CD1c-positive myeloid dendritic cell (primary cell): ENCODE measurements at regions not wholly inside any gene's neighbourhood (a gene's known extent, or its start where the extent isn't known, plus 50 kb on each side); places are given as distances from the start of the nearest gene placed in this dataset.

Experiments
- DNase-seq: peaks from one replicate; pipeline ENCODE4 v3.0.0-alpha.2; 2016; ENCODE audit errors: extremely low spot score

DNA sequence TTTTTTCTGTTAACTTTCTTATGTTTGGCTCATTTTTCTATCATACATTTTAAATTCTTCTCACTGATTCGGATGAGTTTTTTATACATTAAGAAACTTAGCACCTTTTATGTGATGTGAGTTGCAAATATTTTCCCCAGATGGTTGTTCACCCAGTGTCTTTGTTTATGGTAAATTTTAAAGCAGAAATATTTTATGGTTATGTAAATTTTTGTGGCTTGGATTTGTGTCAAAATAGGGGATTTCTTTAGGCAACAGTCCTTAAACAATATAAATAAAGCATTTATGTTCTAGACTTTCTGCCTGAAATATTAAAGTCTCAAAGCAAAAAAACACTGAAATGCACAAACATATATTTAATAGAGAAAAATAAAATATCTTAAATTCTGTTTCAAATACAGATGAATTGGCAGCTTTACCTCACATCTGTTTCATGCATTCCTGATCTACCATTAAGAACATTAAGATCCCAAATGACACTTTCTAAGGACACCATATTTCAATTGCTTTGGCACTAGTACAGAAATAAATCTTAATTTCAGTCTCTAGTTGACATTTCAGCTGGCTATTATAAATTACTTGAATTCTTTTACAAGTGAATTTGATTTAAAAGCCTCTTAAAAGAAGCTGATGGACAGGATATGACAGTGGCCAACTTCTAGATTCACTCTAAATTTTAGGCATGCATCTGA lies 646.6 kb downstream of the HACE1 start:
- no peak for DNase-seq

DNA sequence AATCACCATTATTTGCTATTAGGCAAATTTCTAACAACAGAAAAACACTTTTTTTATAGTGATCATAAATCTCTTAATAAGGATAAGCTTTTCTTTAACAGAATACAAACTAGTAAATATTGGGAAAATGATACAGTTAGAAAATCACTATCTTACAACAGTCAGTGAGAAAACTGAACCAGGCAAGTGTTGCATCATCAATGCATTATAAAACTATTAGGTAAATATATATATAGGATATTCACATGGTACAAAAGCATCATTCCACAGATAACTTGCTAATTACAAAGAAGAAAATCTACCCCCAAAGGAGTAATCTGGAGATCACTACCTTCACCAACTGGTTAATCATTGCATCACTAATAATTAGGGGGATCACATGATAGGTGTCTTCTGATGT lies 652.1 kb downstream of the HACE1 start:
- no peak for DNase-seq

- DNase-seq: no peak
Measured at GRCh38 chr6:104201557-104201956, 658.2 kb downstream of the HACE1 start.

DNA sequence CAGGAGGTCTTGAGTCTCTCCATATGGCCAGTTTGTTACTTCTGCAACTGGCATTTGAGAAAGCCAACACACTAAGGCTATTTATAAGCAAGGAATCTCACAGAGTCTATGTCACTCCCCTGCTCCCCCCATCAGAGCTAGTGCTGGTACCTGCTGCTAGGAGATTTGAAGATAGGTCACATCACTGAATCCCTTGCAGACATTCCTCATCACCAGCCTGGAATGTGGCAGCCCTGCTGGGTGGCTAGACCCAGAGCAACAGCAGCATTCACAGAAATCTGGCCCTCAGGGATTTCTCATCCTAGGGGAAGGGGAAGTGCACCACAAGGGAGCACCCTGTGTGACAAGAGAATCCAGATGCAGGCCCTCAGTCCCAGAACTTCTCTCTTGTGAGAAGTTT lies 672.1 kb downstream of the HACE1 start:
- no peak for DNase-seq

DNA sequence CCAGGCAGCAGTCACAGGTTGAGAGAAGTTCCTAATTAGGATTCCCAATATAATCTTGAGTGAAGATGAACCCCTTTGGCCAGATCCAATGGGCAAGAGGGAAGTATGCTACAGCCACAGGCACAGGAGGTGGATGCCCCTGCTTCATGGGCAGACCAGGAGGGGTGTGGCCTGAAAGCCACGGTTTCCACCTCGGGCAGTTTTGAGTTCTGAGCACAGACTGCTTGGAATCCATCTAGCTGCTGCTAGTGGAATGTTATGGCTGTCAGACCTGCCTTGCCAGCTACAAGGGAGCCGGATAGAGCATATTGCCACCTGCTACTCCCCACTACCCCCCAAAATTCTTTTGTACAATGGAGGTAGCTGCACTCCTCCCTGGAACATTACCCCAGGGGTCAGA lies 672.9 kb downstream of the HACE1 start:
- no peak for DNase-seq

GRCh38 chr6:104183816-104184435 lies 675.8 kb downstream of the HACE1 start:
- no peak for DNase-seq

DNA sequence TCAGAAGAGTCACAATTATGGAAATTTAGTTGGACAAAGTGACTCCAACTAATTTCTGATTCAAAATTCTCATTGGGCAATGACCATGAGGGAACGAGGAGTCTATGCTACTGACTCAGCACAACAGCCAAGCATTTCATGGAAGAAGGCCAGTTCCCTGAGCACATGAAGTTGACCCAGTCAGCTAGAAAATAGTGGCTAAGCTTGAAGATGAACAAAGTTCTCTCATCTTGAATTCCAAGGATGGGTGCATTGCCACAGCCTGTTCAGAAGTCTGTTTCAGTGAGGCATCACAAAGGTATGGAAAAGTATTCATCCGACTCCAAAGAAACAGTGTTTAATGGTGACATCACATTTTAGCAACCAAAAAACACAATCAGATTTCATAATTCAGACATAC lies 676.9 kb downstream of the HACE1 start:
- no peak for DNase-seq

DNA sequence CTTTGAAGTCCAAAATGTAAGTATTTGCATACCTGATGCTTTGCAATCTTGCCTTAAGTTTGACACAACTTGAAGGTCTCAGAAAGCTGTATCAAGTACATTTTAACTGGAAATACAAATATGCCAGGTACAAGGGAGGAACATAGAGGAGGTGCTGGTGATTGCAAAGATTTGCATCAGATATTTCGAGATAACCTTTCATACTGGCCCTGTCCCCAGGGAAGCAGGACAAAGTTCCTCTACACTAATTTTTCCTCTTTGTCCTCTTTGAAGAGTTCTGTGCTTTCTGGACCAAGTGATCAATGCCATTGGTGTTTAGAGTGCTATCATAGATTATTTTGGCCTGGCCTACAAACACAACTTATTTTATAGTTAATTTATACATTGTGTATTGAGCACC lies 686.1 kb downstream of the HACE1 start:
- no peak for DNase-seq

- DNase-seq: no peak
Measured at GRCh38 chr6:104170401-104170800, 689.3 kb downstream of the HACE1 start.

DNA sequence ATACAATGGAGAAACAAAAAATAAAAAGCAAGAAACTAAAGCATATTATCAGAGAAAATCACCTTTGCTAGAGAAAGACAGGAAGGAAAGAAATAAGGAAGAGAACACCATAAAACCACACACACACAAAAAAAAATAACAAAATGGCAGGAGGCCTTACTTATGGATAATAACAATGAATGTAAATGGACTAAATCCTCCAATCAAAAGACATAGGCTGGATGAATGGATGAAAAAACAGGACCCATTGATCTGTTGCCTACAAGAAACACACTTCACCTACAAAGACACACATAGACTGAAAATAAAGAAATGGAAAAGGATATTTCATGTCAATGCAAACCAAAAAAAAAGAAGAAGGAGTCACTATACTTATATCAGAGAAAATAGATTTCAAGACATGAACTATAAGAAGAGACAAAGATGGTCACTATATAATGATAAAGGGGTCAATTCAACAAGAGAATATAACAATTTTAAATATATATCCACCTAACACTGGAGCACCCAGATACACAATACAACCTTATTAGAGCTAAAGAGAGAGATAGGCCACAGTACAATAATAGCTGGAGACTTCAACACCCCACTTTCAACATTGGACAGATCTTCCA lies 693.6 kb downstream of the HACE1 start:
- DNase-seq: no peak

DNA sequence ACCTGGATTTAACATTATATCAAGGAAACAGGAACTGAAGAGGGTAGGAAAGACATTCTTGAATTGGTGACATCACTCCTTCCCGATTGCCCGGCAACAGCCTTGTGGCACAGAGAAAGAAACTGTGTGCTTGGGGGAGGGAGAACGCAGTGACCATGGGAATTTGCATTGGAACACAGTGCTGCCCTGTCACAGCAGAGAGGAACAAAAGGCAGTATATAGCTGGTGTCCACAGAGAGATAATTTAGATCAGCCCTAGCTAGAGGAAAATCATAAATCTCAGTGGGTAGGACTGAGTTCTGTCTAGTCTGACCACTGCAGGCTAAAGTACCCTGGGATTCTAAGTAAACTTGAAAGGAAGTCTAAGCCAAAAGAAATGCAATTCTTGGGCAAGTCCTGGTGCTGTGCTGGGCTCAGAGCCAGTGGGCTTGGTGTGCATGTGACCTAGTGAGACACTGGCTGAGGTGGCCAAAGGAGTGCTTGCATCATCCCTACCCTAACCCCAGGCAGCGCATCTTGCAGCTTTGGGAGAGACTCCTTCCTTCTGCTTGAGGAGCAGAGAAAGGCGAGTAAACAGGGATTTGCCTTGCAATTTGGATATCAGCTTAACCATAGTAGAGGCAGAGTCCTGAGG lies 697.6 kb downstream of the HACE1 start:
- no peak for DNase-seq

GRCh38 chr6:104159045-104159618 lies 700.6 kb downstream of the HACE1 start:
- no peak for DNase-seq

DNA sequence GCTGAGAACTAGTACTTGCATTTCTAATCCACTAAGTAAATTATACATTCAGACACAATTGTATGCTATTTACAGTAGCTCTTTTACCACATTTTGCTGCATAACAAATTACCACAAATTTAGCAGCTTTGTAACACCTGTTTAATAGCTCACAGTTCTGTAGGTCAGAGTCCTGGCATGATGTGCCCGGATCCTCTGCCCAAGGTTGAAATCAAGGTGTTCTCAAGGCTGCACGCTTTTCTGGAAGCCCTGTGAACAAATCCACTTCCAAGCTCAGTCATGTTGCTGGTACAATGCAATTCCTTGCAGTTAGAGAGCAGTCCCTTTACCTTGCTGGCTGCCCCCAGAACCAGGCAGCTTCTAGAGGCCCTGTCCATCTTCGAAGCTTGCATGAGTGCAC lies 716.0 kb downstream of the HACE1 start:
- no peak for DNase-seq

GRCh38 chr6:104134876-104135275 lies 724.8 kb downstream of the HACE1 start:
- no peak for DNase-seq

DNA sequence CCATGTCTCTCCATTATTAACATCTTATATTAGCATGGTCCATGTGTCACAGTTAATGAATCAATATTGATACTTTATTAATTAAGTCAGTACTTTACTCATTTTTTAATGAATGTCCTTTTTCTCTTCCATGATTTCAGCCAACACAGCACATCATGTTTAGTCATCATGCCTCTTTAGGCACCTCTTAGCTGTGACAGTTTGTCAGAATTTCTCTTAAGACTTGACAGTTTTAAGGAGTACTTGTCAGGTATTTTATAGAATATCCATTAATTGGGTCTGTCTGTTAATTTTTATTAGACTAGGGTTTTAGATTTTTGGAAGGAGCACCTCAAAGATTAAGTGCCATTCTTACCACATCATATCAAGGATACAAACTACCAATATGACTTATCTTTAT lies 729.4 kb downstream of the HACE1 start:
- DNase-seq: no peak

DNA sequence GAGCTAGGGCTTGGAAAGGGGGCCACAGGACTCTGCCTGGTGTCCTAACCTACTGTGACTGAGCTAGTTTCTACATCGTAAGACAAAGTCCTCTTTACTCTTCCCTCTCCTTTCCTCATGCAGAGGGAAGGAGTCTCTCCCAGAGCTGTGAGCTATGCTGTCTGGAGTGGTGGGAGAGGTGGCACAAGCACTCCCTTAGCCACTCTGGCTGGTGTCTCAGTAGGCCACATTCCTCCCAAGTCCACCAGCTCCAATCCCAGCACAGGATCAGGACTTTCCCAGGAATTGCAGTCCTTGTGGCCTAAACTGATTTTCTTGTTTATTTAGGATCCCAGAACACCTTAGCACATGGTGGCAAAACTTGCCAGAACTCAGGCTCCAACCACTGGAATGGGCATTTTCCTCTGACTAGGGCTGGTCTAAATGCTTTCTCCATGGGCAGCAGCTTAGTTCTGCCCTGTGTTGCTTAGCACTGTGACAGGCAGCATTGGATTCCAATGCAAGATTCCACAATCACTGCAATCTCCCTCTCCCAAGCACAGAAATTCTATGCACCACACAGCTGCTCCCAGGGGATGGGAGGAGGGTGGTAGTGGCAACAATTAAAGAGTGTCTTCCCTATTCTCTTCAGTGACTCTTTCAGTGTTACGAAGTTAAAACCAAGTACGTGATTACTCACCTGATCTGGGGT lies 733.3 kb downstream of the HACE1 start:
- no peak for DNase-seq

- no peak for DNase-seq
Measured at GRCh38 chr6:104123227-104123626, 736.5 kb downstream of the HACE1 start.

DNA sequence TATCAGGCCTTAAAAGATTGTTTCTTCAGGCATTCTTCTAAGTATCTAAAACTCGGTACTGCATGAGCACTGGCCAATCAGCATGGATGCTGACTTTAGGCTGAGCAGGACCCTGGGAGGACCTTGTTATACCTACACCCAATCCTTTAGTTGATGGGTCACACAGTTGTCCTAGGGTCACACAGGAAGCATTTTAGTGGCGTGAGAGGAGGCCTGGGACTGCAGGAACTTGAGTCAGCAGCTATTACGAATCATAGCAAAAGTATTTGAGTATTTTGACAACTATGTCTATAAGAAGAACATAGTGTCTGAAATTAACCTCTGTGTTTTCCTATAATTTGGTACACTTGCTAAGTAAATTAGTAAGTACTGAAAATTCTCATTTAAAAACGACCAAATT lies 741.4 kb downstream of the HACE1 start:
- no peak for DNase-seq

DNA sequence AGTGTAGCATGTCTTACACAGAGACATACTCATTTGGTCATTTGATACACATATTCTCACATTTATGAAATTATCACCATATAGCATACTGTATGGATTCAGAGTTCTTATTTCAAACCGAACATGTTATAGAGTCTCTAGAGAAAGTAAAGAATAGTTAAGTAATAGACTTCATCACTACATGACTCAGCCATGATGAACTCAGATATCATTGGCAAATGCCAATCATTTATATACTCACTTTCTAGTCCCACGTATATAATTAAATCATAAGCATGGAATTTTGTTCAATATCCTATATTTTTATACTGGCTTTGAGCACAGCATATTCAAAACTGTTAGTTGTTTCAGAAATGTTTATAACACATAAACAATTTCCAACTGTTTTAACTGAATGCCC lies 749.9 kb downstream of the HACE1 start:
- DNase-seq: no peak

DNA sequence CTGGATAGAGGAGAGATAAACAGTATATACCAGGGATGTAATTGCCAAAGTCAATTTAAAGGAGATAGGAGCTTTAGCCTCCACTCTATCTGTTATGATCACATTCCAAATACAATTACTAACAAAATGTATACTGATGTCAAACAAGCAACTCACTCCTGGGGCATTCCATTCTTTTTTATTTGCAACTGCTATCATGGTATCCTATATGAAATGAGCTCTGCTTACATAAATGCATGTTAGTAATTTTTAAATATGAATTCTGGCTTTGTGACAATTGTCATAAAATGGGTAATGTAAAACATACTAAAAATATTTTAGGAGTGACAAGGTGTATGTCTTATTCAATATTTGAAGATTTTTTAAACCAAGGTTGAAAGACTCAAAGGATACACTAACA lies 751.1 kb downstream of the HACE1 start:
- no peak for DNase-seq

DNA sequence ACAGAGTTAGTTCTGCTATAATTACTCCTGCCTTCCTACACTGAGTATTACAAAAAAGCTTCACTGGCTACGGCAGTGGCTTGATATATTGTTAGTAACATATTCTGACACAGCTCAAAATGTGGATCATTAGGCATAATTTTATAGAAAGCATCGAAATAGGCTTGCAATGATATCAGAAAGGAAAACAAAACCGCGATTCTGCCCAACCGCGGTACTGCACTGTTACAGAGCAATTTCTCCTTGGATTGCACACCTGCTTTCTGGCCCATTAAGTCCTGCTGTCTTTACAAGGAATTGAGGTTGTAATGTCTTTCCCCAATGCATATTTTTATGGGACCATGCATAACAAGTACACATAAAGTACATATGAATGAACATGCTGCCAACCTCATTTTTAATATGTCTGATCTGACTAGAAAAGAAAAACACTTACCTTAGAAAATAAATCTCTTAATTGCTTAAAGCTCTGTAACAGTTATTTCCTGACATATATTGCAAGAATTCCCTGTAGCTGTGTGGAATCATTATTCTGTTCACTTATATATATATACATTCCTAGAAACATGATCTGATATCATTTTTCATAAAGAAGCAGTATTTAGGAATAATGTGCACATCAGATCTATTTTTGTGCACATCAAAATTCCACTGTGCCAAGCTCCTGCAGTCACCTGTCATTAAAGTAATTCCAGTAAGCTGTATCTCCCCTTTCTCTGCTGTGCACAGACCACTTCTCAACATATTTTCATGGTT lies 763.9 kb downstream of the HACE1 start:
- no peak for DNase-seq
